GM21786 (cell line): ENCODE measurements at regions not wholly inside any gene's neighbourhood (a gene's known extent, or its start where the extent isn't known, plus 50 kb on each side); places are given as distances from the start of the nearest gene placed in this dataset.
"Not testable (repeated sequence)": the region's sequence is repeated elsewhere in the genome, so short reads cannot be mapped to it uniquely, and the experiment has no call there.

ENCODE experiments used
- ATAC-seq: cut with Tn5 transposase; IDR thresholded peaks from one replicate; pipeline ENCODE4 v1.9.1; 2021; ENCODE audit not compliant: unreplicated experiment

DNA sequence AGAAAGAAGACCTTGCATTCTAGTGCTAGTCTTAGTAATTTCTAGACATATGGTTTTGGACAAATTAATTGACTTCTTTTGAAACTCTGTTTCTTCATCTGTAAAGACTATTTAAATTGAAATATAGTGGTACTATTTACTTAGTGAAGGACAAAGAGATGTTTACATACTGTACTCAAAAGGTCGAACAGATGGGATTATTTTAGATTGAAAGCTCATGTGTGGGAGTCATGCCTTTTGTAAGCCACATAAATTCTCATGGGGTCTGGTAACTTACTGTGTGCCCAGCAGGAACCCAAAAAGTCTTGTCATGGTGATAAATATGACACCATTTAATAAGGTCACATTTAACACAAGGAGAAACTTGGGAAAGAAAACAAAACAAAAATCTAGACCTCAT lies 368.2 kb upstream of the CITED2 start:
- ATAC-seq: no peak

DNA sequence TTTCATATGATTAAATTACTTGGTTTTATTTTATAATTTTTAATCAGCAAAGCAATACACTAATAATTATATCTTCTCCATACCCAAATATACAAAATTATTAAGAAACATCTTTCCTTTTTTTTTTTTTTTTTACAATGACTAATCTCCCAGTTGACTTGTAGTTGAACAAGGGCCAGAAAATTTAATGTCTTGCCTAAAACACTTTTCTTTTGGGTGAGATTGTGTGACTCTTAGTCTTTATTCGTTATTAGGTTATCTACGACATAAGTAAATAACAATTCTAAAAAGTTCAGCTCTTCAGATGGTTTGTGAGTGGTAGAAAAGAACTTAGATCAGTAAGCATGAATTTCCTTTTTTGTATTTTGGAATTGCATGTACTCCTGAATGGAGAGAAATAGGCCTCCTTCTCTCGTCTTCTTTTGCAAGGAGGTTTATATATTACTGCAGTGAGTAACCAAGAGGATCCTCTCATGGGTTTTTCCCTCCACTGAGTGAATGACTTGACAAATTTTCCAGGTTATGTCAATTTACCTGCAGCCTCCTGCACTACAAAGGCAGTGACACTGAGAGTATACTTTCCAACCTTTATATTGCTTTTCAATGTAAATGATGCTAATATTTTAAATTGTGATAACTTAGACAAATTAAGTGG lies 364.5 kb upstream of the CITED2 start:
- ATAC-seq: no peak

DNA sequence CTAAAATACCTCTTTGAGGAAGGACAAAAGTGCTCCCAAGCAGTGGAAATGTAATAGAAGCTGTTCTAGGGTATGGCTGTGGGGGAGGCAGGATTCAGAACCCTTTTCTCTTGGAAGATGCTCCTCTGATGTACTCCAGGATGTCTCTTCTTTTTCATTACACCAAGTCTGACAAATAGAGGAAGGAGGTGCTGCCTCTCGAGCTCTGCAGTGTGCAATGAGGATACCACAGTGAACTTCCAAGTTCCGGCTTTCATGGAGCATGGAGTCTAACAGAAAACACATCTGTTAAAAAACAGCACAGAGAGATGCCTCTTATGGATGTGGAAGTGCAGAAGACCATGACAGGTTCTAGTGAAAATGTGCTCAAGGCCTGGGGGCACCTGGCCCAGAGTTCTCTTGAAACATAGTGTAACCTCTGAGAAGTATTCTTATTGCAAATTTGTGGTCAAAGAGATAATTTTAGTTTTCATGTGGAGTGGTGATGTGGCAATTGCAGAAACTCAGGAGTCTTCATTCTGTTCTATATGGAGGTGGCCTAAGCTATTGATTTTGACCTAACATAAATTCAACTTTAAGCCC lies 362.0 kb upstream of the CITED2 start:
- ATAC-seq: peak; percentile 77

DNA sequence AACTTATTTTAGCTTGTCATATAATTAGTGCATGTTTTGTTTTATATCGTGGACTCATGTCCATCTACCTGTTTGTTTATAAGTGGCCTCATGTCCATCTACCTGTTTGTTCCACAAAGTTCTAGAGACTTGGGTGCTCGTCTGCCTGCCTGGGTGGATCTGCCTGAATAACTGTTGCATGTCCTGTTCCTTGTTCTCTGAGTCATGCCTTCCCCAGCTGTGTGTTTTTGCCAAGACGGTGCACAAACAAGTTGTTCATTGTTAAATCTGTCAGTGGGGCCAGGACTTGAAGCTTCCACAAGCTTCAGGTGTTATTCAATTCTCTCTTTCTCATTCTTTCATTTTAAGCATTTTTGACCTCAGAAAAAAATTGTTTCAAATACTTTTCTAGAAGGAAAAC lies 358.0 kb upstream of the CITED2 start:
- no peak for ATAC-seq

DNA sequence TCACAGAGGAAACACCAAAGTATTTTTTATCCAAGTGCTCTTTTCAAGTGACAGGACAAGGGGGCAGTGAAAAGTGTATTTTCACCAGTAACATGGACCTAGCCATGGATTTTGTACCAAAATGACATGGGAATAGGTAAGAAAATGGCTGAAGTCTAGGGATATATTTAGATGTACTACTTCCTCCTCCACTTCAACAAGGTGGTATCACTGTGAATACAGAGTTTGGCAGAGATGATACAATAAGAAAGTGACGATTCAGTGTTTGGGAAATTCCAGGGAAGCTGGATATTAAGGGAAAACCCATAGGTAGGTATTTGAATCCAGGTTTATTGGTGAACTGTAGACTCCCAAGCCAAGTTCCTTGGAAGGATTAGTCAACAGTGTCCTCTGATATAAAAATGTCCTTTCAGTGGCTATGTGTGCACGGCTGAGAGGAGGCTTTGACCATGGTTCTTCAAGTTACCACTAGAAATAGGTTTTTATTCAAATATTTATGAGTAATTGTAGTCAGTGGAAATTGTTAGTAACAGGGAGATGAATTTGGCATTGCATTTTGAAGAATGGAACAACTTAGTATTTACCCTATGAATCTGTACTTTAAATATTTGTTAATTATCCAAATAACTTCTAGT lies 356.0 kb upstream of the CITED2 start:
- ATAC-seq: no peak

DNA sequence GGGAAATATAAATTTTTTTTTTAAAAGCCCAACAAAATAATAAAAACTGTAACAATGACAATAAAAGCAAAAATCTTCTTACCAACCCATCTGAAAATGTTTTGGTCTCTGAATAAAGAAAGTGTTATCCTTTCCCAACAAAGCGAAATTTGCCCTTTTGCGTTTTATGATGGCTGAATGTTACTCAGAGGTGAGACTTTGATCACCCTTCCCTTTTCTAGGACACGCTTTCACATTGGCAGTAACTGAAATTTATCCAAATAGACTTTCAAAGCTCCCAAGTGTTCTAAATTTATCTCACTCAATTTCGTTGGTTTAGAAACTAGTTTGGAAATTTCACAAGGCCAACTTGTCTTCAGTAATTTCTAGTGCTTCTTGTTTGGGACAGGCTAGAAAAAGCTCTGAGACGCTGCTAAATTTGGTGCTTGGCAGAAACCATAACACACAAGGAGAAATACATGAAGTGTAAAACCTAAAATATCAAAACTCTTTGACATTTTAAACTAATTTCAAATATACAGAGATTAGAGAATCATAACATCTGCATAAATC lies 354.5 kb upstream of the CITED2 start:
- ATAC-seq: no peak

DNA sequence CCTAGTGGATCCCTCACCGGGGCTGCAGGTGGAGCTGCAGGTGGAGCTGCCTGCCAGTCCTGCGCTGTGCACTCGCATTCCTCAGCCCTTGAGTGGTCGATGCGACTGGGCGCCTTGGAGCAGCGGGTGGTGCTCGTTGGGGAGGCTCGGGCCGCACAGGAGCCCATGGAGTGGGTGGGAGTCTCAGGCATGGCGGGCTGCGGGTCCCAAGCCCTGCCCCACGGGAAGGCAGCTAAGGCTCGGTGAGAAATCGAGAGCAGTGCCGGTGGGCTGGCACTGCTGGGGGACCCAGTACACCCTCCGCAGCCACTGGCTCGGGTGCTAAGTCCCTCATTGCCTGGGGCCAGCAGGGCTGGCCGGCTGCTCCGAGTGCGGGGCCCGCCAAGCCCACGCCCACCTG lies 351.8 kb upstream of the CITED2 start:
- not testable (repeated sequence) for ATAC-seq

DNA sequence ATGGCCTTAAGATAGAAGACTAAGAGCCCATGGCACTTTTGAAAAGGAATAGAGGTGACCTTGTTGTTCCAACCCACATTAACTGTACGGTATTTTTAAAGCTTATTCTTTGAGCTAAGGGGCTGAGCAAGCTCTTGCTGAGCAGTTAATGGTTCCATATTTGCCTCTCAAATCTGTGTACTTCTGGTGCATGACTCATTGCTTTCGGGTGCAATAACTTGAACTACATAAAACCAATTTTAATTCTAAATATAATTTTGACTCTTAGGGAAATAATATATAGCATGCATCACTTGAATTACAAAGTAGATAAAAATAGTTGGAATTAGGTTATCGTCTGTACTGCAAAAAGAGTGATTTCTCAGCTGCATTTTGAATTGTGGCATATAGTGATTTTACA lies 348.1 kb upstream of the CITED2 start:
- no peak for ATAC-seq

DNA sequence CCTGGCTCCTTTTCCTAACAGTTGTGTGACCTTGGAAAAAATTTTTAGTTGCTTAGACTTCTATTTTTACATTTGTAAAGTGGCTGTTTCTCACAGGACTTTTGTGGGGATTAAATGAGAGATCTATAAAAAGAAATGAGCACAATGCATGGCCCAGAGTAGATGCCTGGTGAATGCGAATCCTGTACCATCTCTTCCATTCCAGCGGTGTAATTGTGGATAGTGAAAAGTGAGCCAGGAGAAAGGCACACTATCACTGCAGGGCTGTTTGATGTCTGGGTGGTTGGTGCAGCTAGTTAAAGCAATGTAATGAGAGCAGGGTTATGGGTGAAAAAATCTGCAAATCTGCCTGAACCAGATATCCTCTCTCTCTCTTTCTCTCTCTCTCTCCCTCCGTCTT lies 347.5 kb upstream of the CITED2 start:
- ATAC-seq: no peak

DNA sequence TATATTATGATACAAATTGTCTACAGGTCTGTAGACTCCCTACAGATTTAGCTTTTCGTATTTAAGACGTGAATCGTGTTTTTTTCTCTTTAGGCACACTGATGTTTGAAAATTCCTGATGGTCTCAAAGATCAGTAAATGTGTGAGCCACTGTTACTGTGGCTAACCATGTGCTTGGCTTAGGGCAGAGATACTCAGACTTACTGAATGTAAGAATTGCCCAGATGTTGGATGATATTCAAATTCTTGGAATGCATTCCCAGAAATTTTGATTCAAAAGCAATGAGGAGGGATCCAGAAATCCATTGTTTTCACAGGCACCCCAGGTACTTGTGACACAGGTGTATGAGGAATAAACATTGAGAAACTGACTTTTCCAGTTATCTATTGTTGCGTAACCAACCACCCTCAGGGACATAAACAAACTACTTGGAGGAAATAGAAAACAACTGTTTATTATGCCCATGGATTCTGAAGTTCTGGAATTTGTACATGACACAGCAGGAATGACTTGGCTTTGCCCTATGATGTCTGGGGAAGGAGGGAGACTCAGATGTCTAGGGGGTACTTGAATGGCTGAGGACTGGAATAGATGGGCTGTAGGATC lies 339.6 kb upstream of the CITED2 start:
- ATAC-seq: no peak

DNA sequence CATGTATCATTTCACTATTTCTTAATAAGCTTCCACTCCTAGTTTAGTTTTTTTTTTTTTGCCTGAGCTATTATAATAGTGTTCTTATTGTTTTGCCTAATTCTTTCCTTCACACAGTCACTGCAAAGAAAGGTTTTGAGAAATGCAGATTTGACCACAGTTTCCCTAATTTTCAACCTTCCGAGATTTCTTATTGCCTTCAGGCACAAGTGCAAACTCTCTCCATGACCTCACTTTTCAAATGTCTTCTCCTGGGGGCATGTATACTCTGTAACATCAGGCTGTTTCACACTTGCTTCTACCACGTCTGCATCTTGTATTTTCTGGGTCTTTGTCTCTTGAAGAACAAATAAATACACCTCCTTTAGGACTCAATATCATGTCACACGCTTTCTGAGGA lies 339.0 kb upstream of the CITED2 start:
- ATAC-seq: no peak

DNA sequence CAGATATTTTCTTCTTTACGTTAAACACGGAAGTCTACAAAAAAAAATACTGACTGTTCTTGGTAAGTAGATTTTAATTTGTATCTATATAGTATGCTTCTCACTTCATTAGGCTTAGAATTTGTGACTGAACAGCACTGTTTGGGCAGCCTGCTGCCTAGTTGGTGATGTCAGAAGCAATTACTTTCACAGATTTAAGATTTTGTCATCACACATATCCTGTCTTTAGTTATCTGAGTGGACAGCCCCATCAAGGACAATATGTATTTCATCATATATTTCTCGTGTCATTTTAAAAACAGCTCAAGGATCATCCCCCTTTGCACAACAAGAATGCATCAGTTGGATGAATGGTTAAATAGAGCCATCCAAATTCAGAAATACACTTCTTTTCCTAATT lies 338.4 kb upstream of the CITED2 start:
- ATAC-seq: no peak

DNA sequence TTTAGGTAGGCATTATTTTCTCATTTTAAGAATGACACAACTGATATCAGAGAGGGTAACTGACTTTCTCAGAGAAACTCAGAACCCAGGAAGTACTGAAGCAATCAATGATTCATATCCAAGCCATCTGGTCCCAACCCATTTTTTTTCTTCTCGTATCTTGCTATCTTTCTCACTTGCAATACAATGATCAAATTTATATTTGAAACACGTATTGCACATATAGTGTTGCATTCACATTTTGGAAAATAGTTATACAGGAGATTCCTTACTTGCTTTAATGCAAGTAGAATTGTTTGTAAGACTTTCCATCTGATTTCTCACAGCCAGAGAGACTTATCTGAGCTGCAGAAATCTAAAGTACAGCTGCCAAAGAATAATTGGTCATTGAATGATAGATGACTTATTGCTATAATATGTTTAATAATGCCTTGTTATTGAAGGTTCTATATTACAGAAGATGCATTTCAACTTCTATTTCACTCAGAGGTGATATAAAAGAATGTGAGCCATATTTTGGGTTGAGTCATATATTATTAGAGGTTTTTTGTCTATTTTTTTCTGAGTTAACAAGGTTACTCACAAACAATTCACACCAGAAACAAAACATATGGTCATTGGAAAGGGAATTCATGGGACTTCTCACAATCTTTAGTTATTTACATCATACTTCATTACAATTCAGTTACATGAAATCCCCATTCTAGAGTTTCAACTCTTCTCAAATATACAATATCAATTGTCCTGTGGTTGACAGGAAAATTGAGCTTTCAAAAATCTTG lies 337.5 kb upstream of the CITED2 start:
- no peak for ATAC-seq

DNA sequence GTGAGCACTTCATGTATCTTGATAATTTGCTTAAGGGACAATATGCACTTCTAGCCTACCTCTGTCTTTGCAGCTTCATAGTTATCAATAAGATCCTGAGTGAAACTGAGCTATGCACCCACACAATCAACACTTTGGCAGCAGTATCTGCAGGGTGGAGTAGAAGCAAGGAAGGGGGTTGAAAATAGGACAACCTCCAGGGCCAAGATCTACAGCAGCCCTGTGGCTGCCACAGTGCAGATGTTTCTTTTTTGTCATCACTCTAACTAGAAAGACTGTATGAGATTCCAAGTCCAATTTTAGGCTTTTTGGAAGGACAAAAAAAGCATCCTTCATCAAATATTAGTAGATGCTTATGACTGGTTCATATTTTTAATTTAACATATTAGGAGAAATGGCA lies 336.1 kb upstream of the CITED2 start:
- no peak for ATAC-seq

DNA sequence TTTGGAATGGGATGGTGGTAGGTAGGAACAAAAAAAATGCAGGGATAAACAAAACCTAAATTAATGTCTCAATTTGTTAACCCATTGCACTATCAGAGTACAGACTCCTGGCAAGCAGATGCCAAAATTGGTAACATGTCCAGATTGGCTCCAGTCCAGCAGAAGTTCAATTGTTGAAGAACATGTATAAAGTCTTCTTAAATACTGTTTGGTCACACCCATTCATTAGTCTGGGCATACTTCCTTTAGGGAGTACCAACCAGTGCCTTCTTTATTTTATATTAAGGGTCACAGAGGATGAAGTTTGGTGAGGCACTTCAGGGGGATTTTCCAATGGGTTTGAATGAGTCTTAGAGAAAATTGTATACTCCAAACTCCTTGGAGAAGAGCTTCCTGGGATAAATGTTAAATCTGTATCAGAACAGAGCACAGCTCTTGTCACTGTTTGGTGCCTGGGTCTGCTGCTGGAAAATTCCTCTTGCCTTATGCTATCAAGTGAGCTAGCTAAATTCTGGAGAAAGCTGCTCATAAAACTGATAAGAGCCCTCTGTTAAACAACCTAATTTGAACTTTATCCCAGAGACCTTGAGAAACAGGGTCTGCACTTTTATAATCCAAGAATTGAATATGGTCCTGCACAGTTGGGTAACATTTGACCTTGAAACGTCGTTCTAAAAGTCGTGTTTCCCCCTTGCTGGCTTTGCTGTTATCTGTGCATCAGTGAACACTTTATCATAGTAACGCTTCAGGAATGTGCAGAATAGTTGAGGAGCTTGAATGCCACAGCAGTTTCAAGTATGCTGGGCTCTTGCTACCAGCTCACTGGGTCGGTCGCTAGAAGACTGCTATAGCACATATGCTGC lies 334.1 kb upstream of the CITED2 start:
- no peak for ATAC-seq

DNA sequence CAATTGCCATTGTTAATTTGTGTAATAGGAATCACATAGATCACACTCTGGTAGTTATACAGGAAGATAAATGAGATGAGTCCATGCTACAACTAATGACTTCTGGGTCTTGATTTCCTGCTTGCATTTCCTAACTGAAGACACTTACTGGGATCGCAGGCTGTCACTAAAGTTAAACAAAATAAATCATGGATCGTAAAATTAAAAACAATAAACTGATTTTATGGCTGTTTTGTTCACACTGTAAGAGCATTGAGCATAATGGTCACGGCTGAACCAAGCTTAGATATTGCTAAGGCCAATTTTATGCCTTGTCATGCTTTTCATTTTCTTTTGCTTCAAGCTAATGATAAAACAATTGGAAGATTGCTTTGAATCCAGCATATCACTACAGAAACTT lies 332.5 kb upstream of the CITED2 start:
- no peak for ATAC-seq

DNA sequence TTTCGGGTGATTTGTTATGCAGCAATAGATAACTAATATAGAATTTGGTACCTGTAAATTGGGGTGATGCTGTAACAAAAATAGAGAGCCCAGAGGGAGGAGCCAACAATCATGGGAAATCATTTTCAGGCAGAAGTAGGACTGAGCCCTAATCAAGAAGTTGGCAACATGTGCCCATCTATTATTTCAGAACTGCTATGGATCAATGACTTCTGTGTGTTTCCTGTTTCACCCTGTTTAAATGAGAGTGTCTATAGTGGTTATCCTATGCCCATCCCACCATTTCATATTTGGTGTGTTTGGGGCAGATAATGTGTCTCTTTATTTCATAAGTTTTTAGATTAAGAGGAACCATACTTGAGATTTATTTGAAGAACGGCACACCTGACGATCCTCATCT lies 330.8 kb upstream of the CITED2 start:
- ATAC-seq: no peak

DNA sequence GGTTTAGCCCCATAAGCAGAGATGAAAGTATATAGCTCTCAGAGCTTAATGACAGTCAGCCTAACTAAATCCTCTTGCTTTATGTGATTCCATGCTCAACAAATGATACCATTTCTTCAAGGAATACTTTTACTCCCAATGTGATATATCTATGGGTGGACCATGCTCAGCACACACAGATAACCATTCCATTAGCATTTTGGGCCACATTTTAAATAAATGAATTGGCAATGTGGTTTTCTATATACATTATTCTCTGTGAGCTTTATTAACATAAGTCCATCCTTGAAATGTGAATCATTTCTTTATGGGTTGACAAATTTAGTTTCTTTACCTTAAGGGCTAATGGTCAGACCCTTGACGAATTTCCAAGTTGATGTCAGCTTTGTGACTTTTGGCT lies 329.3 kb upstream of the CITED2 start:
- no peak for ATAC-seq

DNA sequence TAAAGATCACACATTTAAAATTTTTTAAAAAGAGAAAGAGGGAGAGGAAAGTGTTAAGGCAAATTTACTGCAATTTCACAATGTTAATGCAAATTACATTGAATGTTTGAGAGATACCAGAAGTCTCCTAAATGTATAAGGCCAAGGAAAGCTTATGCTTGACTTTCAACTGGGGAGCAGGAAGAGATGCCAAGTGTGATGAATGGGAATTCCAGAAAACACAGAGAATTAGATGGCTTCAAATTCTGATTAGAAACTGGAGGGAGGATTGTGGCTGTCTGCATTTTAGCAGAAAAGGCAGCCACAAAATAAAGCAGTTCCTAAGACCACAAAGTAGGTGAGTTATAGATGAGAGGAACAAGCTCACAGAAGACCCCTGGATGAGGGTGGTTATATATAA lies 328.3 kb upstream of the CITED2 start:
- no peak for ATAC-seq

DNA sequence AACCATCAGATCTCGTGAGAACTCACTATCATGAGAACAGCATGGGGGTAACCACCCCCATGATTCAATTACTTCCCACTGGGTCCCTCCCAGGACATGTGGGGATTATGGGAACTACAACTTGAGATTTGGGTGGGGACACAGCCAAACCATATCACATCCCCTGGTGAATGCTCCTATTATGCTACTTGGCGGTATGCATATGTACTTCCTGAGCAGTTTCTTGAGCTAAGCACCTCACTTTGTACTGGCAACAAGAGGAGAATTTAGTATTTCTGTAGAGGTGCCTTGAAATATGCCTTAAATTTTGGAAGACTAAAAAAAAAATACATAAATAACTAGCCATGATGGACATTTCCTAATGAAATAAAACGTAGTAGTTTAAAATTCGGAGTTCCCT lies 327.2 kb upstream of the CITED2 start:
- no peak for ATAC-seq
